GM18502 (cell line): ENCODE measurements at regions not wholly inside any gene's neighbourhood (a gene's known extent, or its start where the extent isn't known, plus 50 kb on each side); places are given as distances from the start of the nearest gene placed in this dataset.
"Not testable (repeated sequence)": the region's sequence is repeated elsewhere in the genome, so short reads cannot be mapped to it uniquely, and the experiment has no call there.

Experiments used
- ATAC-seq: cut with Tn5 transposase; IDR thresholded peaks from one replicate; pipeline ENCODE4 v1.9.1; 2021; ENCODE audit warnings: mild to moderate bottlenecking; ENCODE audit not compliant: unreplicated experiment, poor library complexity

- no peak for ATAC-seq
These were observed 534.8 kb upstream of the CDH7 start for GRCh38 chr18:65215865-65216466.

- ATAC-seq, result no peak
These were observed 536.4 kb upstream of the CDH7 start for GRCh38 chr18:65214456-65214855.

- ATAC-seq, result no peak
These were observed 544.1 kb upstream of the CDH7 start for GRCh38 chr18:65206551-65207260.

- no peak for ATAC-seq
These were observed 548.7 kb upstream of the CDH7 start for GRCh38 chr18:65202091-65202490.

GRCh38 chr18:65175681-65176080 is 575.1 kb upstream of the CDH7 start:
- no peak for ATAC-seq

- ATAC-seq, result not testable (repeated sequence)
These were observed 588.7 kb upstream of the CDH7 start for GRCh38 chr18:65162086-65162485.

- no peak for ATAC-seq
These were observed 604.3 kb upstream of the CDH7 start for GRCh38 chr18:65146482-65147021.

- ATAC-seq, result no peak
These were observed 605.5 kb upstream of the CDH7 start for GRCh38 chr18:65145312-65145711.

- no peak for ATAC-seq
These were observed 617.2 kb upstream of the CDH7 start for GRCh38 chr18:65133610-65134009.

GRCh38 chr18:65124633-65125032 is 626.2 kb upstream of the CDH7 start:
- no peak for ATAC-seq

- no peak for ATAC-seq
These were observed 646.9 kb upstream of the CDH7 start for GRCh38 chr18:65103864-65104263.

- ATAC-seq, result no peak
These were observed 657.5 kb upstream of the CDH7 start for GRCh38 chr18:65093346-65093745.

GRCh38 chr18:65091744-65092329 is 659.0 kb upstream of the CDH7 start:
- no peak for ATAC-seq

- ATAC-seq, result no peak
These were observed 667.9 kb upstream of the CDH7 start for GRCh38 chr18:65082907-65083306.

- no peak for ATAC-seq
These were observed 669.0 kb upstream of the CDH7 start for GRCh38 chr18:65081786-65082185.

- ATAC-seq, result no peak
These were observed 677.7 kb upstream of the CDH7 start for GRCh38 chr18:65073060-65073550.

- ATAC-seq, result no peak
These were observed 693.3 kb upstream of the CDH7 start for GRCh38 chr18:65057439-65058083.

- no peak for ATAC-seq
These were observed 694.2 kb upstream of the CDH7 start for GRCh38 chr18:65056575-65056974.

GRCh38 chr18:65049586-65049985 is 701.2 kb upstream of the CDH7 start:
- no peak for ATAC-seq

- ATAC-seq, result no peak
These were observed 711.2 kb upstream of the CDH7 start for GRCh38 chr18:65039578-65039977.

GRCh38 chr18:65035701-65036100 is 715.1 kb upstream of the CDH7 start:
- no peak for ATAC-seq
